ENCODE measurements at regions not wholly inside any gene's neighbourhood (a gene's known extent, or its start where the extent isn't known, plus 50 kb on each side); places are given as distances from the start of the nearest gene placed in this dataset.

- no peak for DNase-seq
- H3K9me3 ChIP-seq, result no peaks in the 10 kb centered on the region
- H3K27ac ChIP-seq, result no peak overlapping the region
- TF ChIP-seq POLR2A (IDR thresholded peaks at IDR 0.05), result no peak
- TF ChIP-seq EP300 (IDR thresholded peaks at IDR 0.05), result no peak
- no peak for TF ChIP-seq CTCF (IDR thresholded peaks at IDR 0.05)
- TF ChIP-seq POLR2AphosphoS5 (IDR thresholded peaks at IDR 0.05), result no peak
- H3K4me3 ChIP-seq, result no peak overlapping the region
- no peaks in the 10 kb centered on the region for H3K36me3 ChIP-seq
- intact Hi-C loops (cut with DNase I), result no loop called here
- no peaks in the 10 kb centered on the region for H3K27me3 ChIP-seq
- H3K4me1 ChIP-seq, result no peaks in the 10 kb centered on the region
These were observed 1082.3 kb upstream of the PABPC4L start for GRCh38 chr4:135283934-135284333.

GRCh38 chr4:135282676-135283075, 1081.1 kb upstream of the PABPC4L start:
- Histone ChIP-seq H3K4me1 (no peaks in the 10 kb centered on the region), H3K4me3 (no peak overlapping the region), H3K9me3 (no peaks in the 10 kb centered on the region), H3K27ac (no peak overlapping the region), H3K36me3 (no peaks in the 10 kb centered on the region), H3K27me3 (no peaks in the 10 kb centered on the region)
- 84 to 90% methylated on average over 1 of the region's 1 CpG for WGBS, 2 donors
- no peak for DNase-seq
- intact Hi-C loops (cut with DNase I), result no loop called here
- TF ChIP-seq POLR2AphosphoS5 (IDR thresholded peaks at IDR 0.05), result no peak
- TF ChIP-seq CTCF (IDR thresholded peaks at IDR 0.05), result no peak
- TF ChIP-seq EP300 (IDR thresholded peaks at IDR 0.05), result no peak
- TF ChIP-seq POLR2A (IDR thresholded peaks at IDR 0.05), result no peak

- Histone ChIP-seq H3K4me1 (no peaks in the 10 kb centered on the region), H3K36me3 (no peaks in the 10 kb centered on the region), H3K27ac (no peak overlapping the region), H3K4me3 (no peak overlapping the region), H3K9me3 (no peaks in the 10 kb centered on the region), H3K27me3 (no peaks in the 10 kb centered on the region)
- WGBS, 2 donors, result 83 to 89% methylated on average over 3 of the region's 3 CpGs
- no peak for DNase-seq
- TF ChIP-seq CTCF (IDR thresholded peaks at IDR 0.05) (no peak), EP300 (IDR thresholded peaks at IDR 0.05) (no peak), POLR2AphosphoS5 (IDR thresholded peaks at IDR 0.05) (no peak), POLR2A (IDR thresholded peaks at IDR 0.05) (no peak)
- intact Hi-C loops (cut with DNase I), result no loop called here
These were observed 1079.6 kb upstream of the PABPC4L start for GRCh38 chr4:135281230-135281629.

GRCh38 chr4:135277980-135278315, 1076.4 kb upstream of the PABPC4L start:
- WGBS, 2 donors, result 29 to 72% methylated on average over 2 of the region's 2 CpGs
- intact Hi-C loops (cut with DNase I), result no loop called here
- Histone ChIP-seq H3K36me3 (no peaks in the 10 kb centered on the region), H3K4me1 (no peaks in the 10 kb centered on the region), H3K9me3 (no peaks in the 10 kb centered on the region), H3K4me3 (no peak overlapping the region), H3K27me3 (no peaks in the 10 kb centered on the region), H3K27ac (no peak overlapping the region)
- TF ChIP-seq EP300 (IDR thresholded peaks at IDR 0.05), result no peak
- no peak for TF ChIP-seq POLR2AphosphoS5 (IDR thresholded peaks at IDR 0.05)
- no peak for TF ChIP-seq CTCF (IDR thresholded peaks at IDR 0.05)
- TF ChIP-seq POLR2A (IDR thresholded peaks at IDR 0.05), result no peak
- no peak for DNase-seq

GRCh38 chr4:135277068-135277979, 1075.7 kb upstream of the PABPC4L start:
- DNase-seq, result no peak
- intact Hi-C loops (cut with DNase I), result no loop called here
- H3K27me3 ChIP-seq, result no peaks in the 10 kb centered on the region
- TF ChIP-seq POLR2A (IDR thresholded peaks at IDR 0.05), result no peak
- no peak for TF ChIP-seq EP300 (IDR thresholded peaks at IDR 0.05)
- no peak for TF ChIP-seq POLR2AphosphoS5 (IDR thresholded peaks at IDR 0.05)
- no peak for TF ChIP-seq CTCF (IDR thresholded peaks at IDR 0.05)
- WGBS, 2 donors, result 46 to 75% methylated on average over 5 of the region's 5 CpGs
- no peak overlapping the region for H3K27ac ChIP-seq
- no peaks in the 10 kb centered on the region for H3K36me3 ChIP-seq
- no peaks in the 10 kb centered on the region for H3K4me1 ChIP-seq
- H3K4me3 ChIP-seq, result no peak overlapping the region
- no peaks in the 10 kb centered on the region for H3K9me3 ChIP-seq
